SU-DHL-6 (cell line): ENCODE measurements at regions not wholly inside any gene's neighbourhood (a gene's known extent, or its start where the extent isn't known, plus 50 kb on each side); places are given as distances from the start of the nearest gene placed in this dataset.

ENCODE experiments used
- EZH2phosphoT487 ChIP-seq: fragments of 200-600 bp; sonication (generic), shearing (Covaris generic); conservative IDR thresholded peaks from 2 replicates; pipeline ENCODE4 v1.6.1; 2018; ENCODE audit warnings: mild to moderate bottlenecking, antibody characterized with exemption, low read length, moderate library complexity, mixed read lengths
- TF ChIP-seq, protein P1 (sequence below): fragments of 200-600 bp; sonication (generic); IDR thresholded peaks from one replicate; pipeline ENCODE4 v1.5.1; 2017; ENCODE audit warnings: antibody characterized with exemption, mild to moderate bottlenecking, low read length, moderate library complexity; ENCODE audit not compliant: insufficient read depth, poor library complexity, severe bottlenecking

GRCh38 chr1:221328371-221328770 is 413.5 kb downstream of the DUSP10 start:
- TF ChIP-seq, protein P1, sequence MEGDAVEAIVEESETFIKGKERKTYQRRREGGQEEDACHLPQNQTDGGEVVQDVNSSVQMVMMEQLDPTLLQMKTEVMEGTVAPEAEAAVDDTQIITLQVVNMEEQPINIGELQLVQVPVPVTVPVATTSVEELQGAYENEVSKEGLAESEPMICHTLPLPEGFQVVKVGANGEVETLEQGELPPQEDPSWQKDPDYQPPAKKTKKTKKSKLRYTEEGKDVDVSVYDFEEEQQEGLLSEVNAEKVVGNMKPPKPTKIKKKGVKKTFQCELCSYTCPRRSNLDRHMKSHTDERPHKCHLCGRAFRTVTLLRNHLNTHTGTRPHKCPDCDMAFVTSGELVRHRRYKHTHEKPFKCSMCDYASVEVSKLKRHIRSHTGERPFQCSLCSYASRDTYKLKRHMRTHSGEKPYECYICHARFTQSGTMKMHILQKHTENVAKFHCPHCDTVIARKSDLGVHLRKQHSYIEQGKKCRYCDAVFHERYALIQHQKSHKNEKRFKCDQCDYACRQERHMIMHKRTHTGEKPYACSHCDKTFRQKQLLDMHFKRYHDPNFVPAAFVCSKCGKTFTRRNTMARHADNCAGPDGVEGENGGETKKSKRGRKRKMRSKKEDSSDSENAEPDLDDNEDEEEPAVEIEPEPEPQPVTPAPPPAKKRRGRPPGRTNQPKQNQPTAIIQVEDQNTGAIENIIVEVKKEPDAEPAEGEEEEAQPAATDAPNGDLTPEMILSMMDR, result no peak
- TF ChIP-seq EZH2phosphoT487, result no peak
